GM23338 (cell line): ENCODE measurements at regions not wholly inside any gene's neighbourhood (a gene's known extent, or its start where the extent isn't known, plus 50 kb on each side); places are given as distances from the start of the nearest gene placed in this dataset.

Source experiments
- ATAC-seq: fragments of 200-7000 bp; cut with Tn5 transposase; 3 replicates; pipeline ENCODE4 v1.9.1; 2020
- DNase-seq: peaks from one replicate; pipeline ENCODE4 v3.0.0-alpha.2; 2015; ENCODE audit warnings: low spot score
- H2AFZ ChIP-seq: fragments of 200-600 bp; sonication (generic); 2 replicates; pipeline ENCODE4 v1.8.0; 2016; ENCODE audit warnings: antibody characterized with exemption, mild to moderate bottlenecking, moderate library complexity
- H3F3A ChIP-seq: fragments of 200-600 bp; sonication (generic); replicated peaks from 2 replicates; pipeline ENCODE4 v1.8.0; 2017; ENCODE audit warnings: antibody characterized with exemption, mixed run types, low read depth
- H3K27ac ChIP-seq: fragments of 200-600 bp; sonication (generic); 2 replicates; pipeline ENCODE4 v1.6.1; 2016; ENCODE audit warnings: low read depth
- H3K27me3 ChIP-seq: fragments of 200-600 bp; sonication (generic); 2 replicates; pipeline ENCODE4 v1.8.0; 2016; ENCODE audit warnings: mild to moderate bottlenecking, mixed run types, moderate library complexity; ENCODE audit not compliant: insufficient read depth
- H3K36me3 ChIP-seq: fragments of 200-600 bp; sonication (generic); 2 replicates; pipeline ENCODE4 v1.8.0; 2016; ENCODE audit warnings: mild to moderate bottlenecking; ENCODE audit not compliant: insufficient read depth
- H3K4me1 ChIP-seq: fragments of 200-600 bp; sonication (generic); 2 replicates; pipeline ENCODE4 v1.8.0; 2016; ENCODE audit warnings: mild to moderate bottlenecking, moderate library complexity; ENCODE audit not compliant: insufficient read depth
- H3K4me2 ChIP-seq: fragments of 200-600 bp; sonication (generic); 2 replicates; pipeline ENCODE4 v1.7.1; 2017; ENCODE audit warnings: mixed run types
- H3K4me3 ChIP-seq: fragments of 200-600 bp; sonication (generic); 2 replicates; pipeline ENCODE4 v1.6.1; 2016; ENCODE audit warnings: mixed run types
- H3K79me2 ChIP-seq: fragments of 200-600 bp; sonication (generic); replicated peaks from 2 replicates; pipeline ENCODE4 v1.8.0; 2017; ENCODE audit warnings: mild to moderate bottlenecking; ENCODE audit not compliant: insufficient read depth
- H3K9me2 ChIP-seq: fragments of 200-600 bp; sonication (generic); 2 replicates; pipeline ENCODE4 v1.8.0; 2017; ENCODE audit not compliant: insufficient read depth
- H4K20me1 ChIP-seq: fragments of 200-600 bp; sonication (generic); replicated peaks from 2 replicates; pipeline ENCODE4 v1.8.0; 2017; ENCODE audit warnings: mild to moderate bottlenecking; ENCODE audit not compliant: insufficient read depth
- H3K27ac Mint-ChIP-seq: 2 replicates; pipeline ENCODE4 v1.8.0; 2020; ENCODE audit warnings: inconsistent platforms, mild to moderate bottlenecking, moderate library complexity, mixed read lengths
- H3K27me3 Mint-ChIP-seq: 3 replicates; pipeline ENCODE4 v1.8.0; 2022; ENCODE audit warnings: low read depth, mild to moderate bottlenecking, moderate library complexity, mixed read lengths, inconsistent platforms; ENCODE audit not compliant: insufficient read depth, poor library complexity
- H3K36me3 Mint-ChIP-seq: 3 replicates; pipeline ENCODE4 v1.8.0; 2021; ENCODE audit warnings: low read depth, mild to moderate bottlenecking, inconsistent platforms, moderate library complexity, mixed read lengths
- H3K4me1 Mint-ChIP-seq: 3 replicates; pipeline ENCODE4 v1.8.0; 2020; ENCODE audit warnings: mild to moderate bottlenecking, inconsistent platforms, mixed read lengths
- H3K4me3 Mint-ChIP-seq: 3 replicates; pipeline ENCODE4 v1.8.0; 2021; ENCODE audit warnings: moderate library complexity, mild to moderate bottlenecking, inconsistent platforms, mixed read lengths
- H3K9me3 Mint-ChIP-seq: 3 replicates; pipeline ENCODE4 v1.8.0; 2020; ENCODE audit warnings: moderate library complexity, mild to moderate bottlenecking, inconsistent platforms, mixed read lengths
- CREB1 ChIP-seq: fragments of 250-450 bp; sonication (Bioruptor Pico); IDR thresholded peaks from 2 replicates; pipeline ENCODE4 v1.5.0; 2020; ENCODE audit warnings: low read depth, mild to moderate bottlenecking, moderate library complexity
- EZH2 ChIP-seq: fragments of 200-600 bp; sonication (generic); IDR thresholded peaks from one replicate; pipeline ENCODE4 v1.8.0; 2017; ENCODE audit warnings: antibody characterized with exemption, mild to moderate bottlenecking, low read depth; ENCODE audit not compliant: unreplicated experiment
- EZH2phosphoT487 ChIP-seq: fragments of 200-600 bp; sonication (generic); IDR thresholded peaks from one replicate; pipeline ENCODE4 v1.8.1; 2018; ENCODE audit warnings: antibody characterized with exemption; ENCODE audit not compliant: unreplicated experiment
- NANOG ChIP-seq: IDR thresholded peaks from 2 replicates; pipeline ENCODE4 v1.6.1; 2016; ENCODE audit warnings: antibody characterized with exemption, borderline replicate concordance
- REST ChIP-seq: IDR thresholded peaks from one replicate; pipeline ENCODE4 v1.6.1; 2018; ENCODE audit warnings: antibody characterized with exemption; ENCODE audit not compliant: unreplicated experiment
- STAT1 ChIP-seq: IDR thresholded peaks from one replicate; pipeline ENCODE4 v1.6.1; 2016; ENCODE audit warnings: antibody characterized with exemption; ENCODE audit not compliant: unreplicated experiment
- ZNF114 ChIP-seq: fragments of 250-450 bp; sonication (Bioruptor Pico); IDR thresholded peaks from 2 replicates; pipeline ENCODE4 v1.5.0; 2020; ENCODE audit warnings: mild to moderate bottlenecking, moderate library complexity
- ZNF331 ChIP-seq: fragments of 250-450 bp; sonication (Bioruptor Pico); IDR thresholded peaks from 2 replicates; pipeline ENCODE4 v1.5.0; 2020; ENCODE audit warnings: low read depth, mild to moderate bottlenecking, moderate library complexity
- ZNF462 ChIP-seq: fragments of 250-450 bp; sonication (Bioruptor Pico); IDR thresholded peaks from 2 replicates; pipeline ENCODE4 v1.5.0; 2020; ENCODE audit warnings: mild to moderate bottlenecking, moderate library complexity
- TF ChIP-seq, protein P1 (sequence below), 2 experiments: fragments of 200-600 bp in 1 of 2; sonication (generic) in 1 of 2; conservative IDR thresholded peaks; 2 replicates each; pipeline versions ENCODE4 v1.5.1 to v1.6.1; 2016 to 2017; ENCODE audit warnings: antibody characterized with exemption in 2 of 2, low read depth in 2 of 2, mild to moderate bottlenecking in 2 of 2, moderate library complexity in 1 of 2

DNA sequence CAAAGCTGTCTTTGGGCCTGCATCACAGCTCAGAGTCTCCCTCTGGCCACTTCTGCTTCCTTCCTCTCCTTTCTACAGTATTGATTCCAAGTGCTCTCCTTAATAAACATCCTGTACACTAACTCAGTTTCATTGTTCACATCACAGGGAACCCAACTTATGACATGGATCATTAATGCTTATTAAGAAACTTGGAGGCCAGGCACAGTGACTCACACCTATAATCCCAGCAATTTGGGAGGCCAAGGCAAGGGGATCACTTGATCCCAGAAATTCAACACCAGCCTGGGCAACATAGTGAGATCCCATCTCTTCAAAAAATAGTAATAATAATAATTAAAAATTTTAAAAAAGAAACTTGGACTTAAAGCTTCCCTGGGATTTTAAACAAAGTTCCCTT, 89.2 kb upstream of the EFHC2 start:
- H3K36me3 Mint-ChIP-seq: no peaks in the 10 kb centered on the region
- H3K9me3 Mint-ChIP-seq: no peaks in the 10 kb centered on the region; the same call in 2 of the 3 replicates
- no peaks in the 10 kb centered on the region for H3K36me3 ChIP-seq
- H3K4me2 ChIP-seq: no peak overlapping the region
- no peaks in the 10 kb centered on the region for H4K20me1 ChIP-seq
- no peak overlapping the region for H3K4me3 Mint-ChIP-seq
- no peaks in the 10 kb centered on the region for H3K4me1 ChIP-seq
- H2AFZ ChIP-seq: no peak overlapping the region
- no peaks in the 10 kb centered on the region for H3K79me2 ChIP-seq
- ATAC-seq: no peak
- H3K27ac ChIP-seq: no peak overlapping the region
- no peak overlapping the region for H3K27ac Mint-ChIP-seq
- no peaks in the 10 kb centered on the region for H3K4me1 Mint-ChIP-seq
- no peaks in the 10 kb centered on the region for H3F3A ChIP-seq
- TF ChIP-seq EZH2: no peak
- TF ChIP-seq, protein P1, sequence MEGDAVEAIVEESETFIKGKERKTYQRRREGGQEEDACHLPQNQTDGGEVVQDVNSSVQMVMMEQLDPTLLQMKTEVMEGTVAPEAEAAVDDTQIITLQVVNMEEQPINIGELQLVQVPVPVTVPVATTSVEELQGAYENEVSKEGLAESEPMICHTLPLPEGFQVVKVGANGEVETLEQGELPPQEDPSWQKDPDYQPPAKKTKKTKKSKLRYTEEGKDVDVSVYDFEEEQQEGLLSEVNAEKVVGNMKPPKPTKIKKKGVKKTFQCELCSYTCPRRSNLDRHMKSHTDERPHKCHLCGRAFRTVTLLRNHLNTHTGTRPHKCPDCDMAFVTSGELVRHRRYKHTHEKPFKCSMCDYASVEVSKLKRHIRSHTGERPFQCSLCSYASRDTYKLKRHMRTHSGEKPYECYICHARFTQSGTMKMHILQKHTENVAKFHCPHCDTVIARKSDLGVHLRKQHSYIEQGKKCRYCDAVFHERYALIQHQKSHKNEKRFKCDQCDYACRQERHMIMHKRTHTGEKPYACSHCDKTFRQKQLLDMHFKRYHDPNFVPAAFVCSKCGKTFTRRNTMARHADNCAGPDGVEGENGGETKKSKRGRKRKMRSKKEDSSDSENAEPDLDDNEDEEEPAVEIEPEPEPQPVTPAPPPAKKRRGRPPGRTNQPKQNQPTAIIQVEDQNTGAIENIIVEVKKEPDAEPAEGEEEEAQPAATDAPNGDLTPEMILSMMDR (conservative IDR thresholded peaks at IDR 0.05; ENCODE audit: low read depth in 2 of 2): no peak
- no peak for TF ChIP-seq ZNF331 (CRISPR knock-in tag)
- no peak for TF ChIP-seq EZH2phosphoT487
- no peak for TF ChIP-seq CREB1 (CRISPR knock-in tag)
- no peak for TF ChIP-seq ZNF462 (CRISPR knock-in tag)
- TF ChIP-seq REST: no peak
- TF ChIP-seq NANOG: no peak
- TF ChIP-seq STAT1: no peak
- no peak for TF ChIP-seq ZNF114 (CRISPR knock-in tag)
- peak; percentile 27 for DNase-seq
- no peaks in the 10 kb centered on the region for H3K27me3 ChIP-seq
- no peaks in the 10 kb centered on the region for H3K27me3 Mint-ChIP-seq
- H3K9me2 ChIP-seq: no peaks in the 10 kb centered on the region
- H3K4me3 ChIP-seq: no peak overlapping the region
